Activated CD4-positive, alpha-beta T cell treated with anti-CD3 and anti-CD28 coated beads, Interleukin-2, amount 50 U/mL, for 16 hours (primary cell): ENCODE measurements at regions not wholly inside any gene's neighbourhood (a gene's known extent, or its start where the extent isn't known, plus 50 kb on each side); places are given as distances from the start of the nearest gene placed in this dataset.
"Not testable (repeated sequence)": the region's sequence is repeated elsewhere in the genome, so short reads cannot be mapped to it uniquely, and the experiment has no call there.

Source experiments
- DNase-seq: peaks from one replicate; pipeline ENCODE4 v3.0.0-alpha.2; 2020

- DNase-seq, result no peak
Observed at GRCh38 chr4:31678356-31678755, 958.2 kb downstream of the PCDH7 start.

- no peak for DNase-seq
Observed at GRCh38 chr4:31682796-31683195, 962.6 kb downstream of the PCDH7 start.

- no peak for DNase-seq
Observed at GRCh38 chr4:31687717-31688342, 967.7 kb downstream of the PCDH7 start.

GRCh38 chr4:31692399-31692940 is 972.3 kb downstream of the PCDH7 start:
- no peak for DNase-seq

- DNase-seq, result no peak
Observed at GRCh38 chr4:31701256-31701655, 981.1 kb downstream of the PCDH7 start.

GRCh38 chr4:31702326-31702725 is 982.2 kb downstream of the PCDH7 start:
- DNase-seq, result no peak

- no peak for DNase-seq
Observed at GRCh38 chr4:31714238-31714637, 994.1 kb downstream of the PCDH7 start.

- no peak for DNase-seq
Observed at GRCh38 chr4:31715302-31715701, 995.1 kb downstream of the PCDH7 start.

GRCh38 chr4:31727030-31727429 is 1006.9 kb downstream of the PCDH7 start:
- no peak for DNase-seq

- no peak for DNase-seq
Observed at GRCh38 chr4:31735004-31735403, 1014.8 kb downstream of the PCDH7 start.

GRCh38 chr4:31737419-31737818 is 1017.2 kb downstream of the PCDH7 start:
- DNase-seq, result no peak

GRCh38 chr4:31741326-31741725 is 1021.2 kb downstream of the PCDH7 start:
- DNase-seq, result no peak

GRCh38 chr4:31748382-31748781 is 1028.2 kb downstream of the PCDH7 start:
- DNase-seq, result no peak

GRCh38 chr4:31750581-31750980 is 1030.4 kb downstream of the PCDH7 start:
- not testable (repeated sequence) for DNase-seq

GRCh38 chr4:31755751-31756150 is 1035.6 kb downstream of the PCDH7 start:
- DNase-seq, result no peak

GRCh38 chr4:31768756-31769155 is 1048.6 kb downstream of the PCDH7 start:
- DNase-seq, result no peak

- no peak for DNase-seq
Observed at GRCh38 chr4:31783311-31783710, 1063.1 kb downstream of the PCDH7 start.

- DNase-seq, result no peak
Observed at GRCh38 chr4:31784558-31784957, 1064.4 kb downstream of the PCDH7 start.

GRCh38 chr4:31787701-31788100 is 1067.5 kb downstream of the PCDH7 start:
- no peak for DNase-seq

- no peak for DNase-seq
Observed at GRCh38 chr4:31788676-31789075, 1068.5 kb downstream of the PCDH7 start.

GRCh38 chr4:31791666-31792065 is 1071.5 kb downstream of the PCDH7 start:
- DNase-seq, result no peak

- DNase-seq, result no peak
Observed at GRCh38 chr4:31793907-31794306, 1073.7 kb downstream of the PCDH7 start.

GRCh38 chr4:31797052-31797451 is 1076.9 kb downstream of the PCDH7 start:
- DNase-seq, result not testable (repeated sequence)

GRCh38 chr4:31803526-31804195 is 1083.5 kb downstream of the PCDH7 start:
- no peak for DNase-seq

- DNase-seq, result no peak
Observed at GRCh38 chr4:31807036-31807435, 1086.9 kb downstream of the PCDH7 start.
